SU-DHL-6 (cell line): ENCODE measurements at regions not wholly inside any gene's neighbourhood (a gene's known extent, or its start where the extent isn't known, plus 50 kb on each side); places are given as distances from the start of the nearest gene placed in this dataset.

Experiments used
- H2AFZ ChIP-seq: fragments of 200-600 bp; sonication (generic); 2 replicates; pipeline ENCODE4 v1.6.1; 2014; ENCODE audit warnings: low read depth, mild to moderate bottlenecking, moderate library complexity, mixed read lengths, antibody characterized with exemption, low read length; ENCODE audit not compliant: severe bottlenecking
- H3F3A ChIP-seq: fragments of 200-600 bp; shearing (Covaris generic); 2 replicates; pipeline ENCODE4 v1.6.0; 2016; ENCODE audit warnings: antibody characterized with exemption, mild to moderate bottlenecking; ENCODE audit not compliant: insufficient read depth
- H3K27ac ChIP-seq: fragments of 200-600 bp; sonication (generic); 2 replicates; pipeline ENCODE4 v1.5.1; 2016; ENCODE audit warnings: low read depth, mild to moderate bottlenecking, low read length, moderate library complexity, mixed read lengths
- H3K27me3 ChIP-seq: fragments of 200-600 bp; sonication (generic), shearing (Covaris generic); 2 replicates; pipeline ENCODE4 v1.6.0; 2014; ENCODE audit warnings: mild to moderate bottlenecking, low read length
- H3K36me3 ChIP-seq: fragments of 200-600 bp; sonication (generic); 2 replicates; pipeline ENCODE4 v1.6.1; 2014; ENCODE audit warnings: mild to moderate bottlenecking, low read length, mixed read lengths
- H3K4me2 ChIP-seq: fragments of 300-600, 200-600 bp; shearing (Covaris generic), sonication (generic); 2 replicates; pipeline ENCODE4 v1.6.0; 2014; ENCODE audit warnings: low read length, low read depth, mild to moderate bottlenecking; ENCODE audit not compliant: poor library complexity, severe bottlenecking
- H3K4me3 ChIP-seq: fragments of 200-600 bp; sonication (generic); 2 replicates; pipeline ENCODE4 v1.5.1; 2014; ENCODE audit warnings: antibody characterized with exemption, low read length, mild to moderate bottlenecking, mixed read lengths; ENCODE audit not compliant: insufficient read depth, poor library complexity, severe bottlenecking
- H3K79me2 ChIP-seq: fragments of 200-600 bp; sonication (generic); 2 replicates; pipeline ENCODE4 v1.6.1; 2014; ENCODE audit warnings: mild to moderate bottlenecking, low read length, moderate library complexity; ENCODE audit not compliant: insufficient read depth
- H3K9ac ChIP-seq: fragments of 200-600 bp; sonication (generic); 2 replicates; pipeline ENCODE4 v1.7.0; 2014; ENCODE audit warnings: mild to moderate bottlenecking, low read length
- H3K9me2 ChIP-seq: fragments of 200-600 bp; sonication (generic); replicated peaks from 2 replicates; pipeline ENCODE4 v1.6.1; 2014; ENCODE audit warnings: low read length; ENCODE audit not compliant: insufficient read depth
- H3K9me3 ChIP-seq: fragments of 200-600 bp; sonication (generic); 2 replicates; pipeline ENCODE4 v1.6.1; 2014; ENCODE audit warnings: low read length, mixed read lengths; ENCODE audit not compliant: insufficient read depth
- H4K20me1 ChIP-seq: fragments of 200-600 bp; sonication (generic); 2 replicates; pipeline ENCODE4 v1.6.1; 2014; ENCODE audit warnings: low read depth, mild to moderate bottlenecking, antibody characterized with exemption, low read length, moderate library complexity, mixed read lengths
- CTCF ChIP-seq: fragments of 200-600 bp; sonication (generic); IDR thresholded peaks from one replicate; pipeline ENCODE4 v1.5.1; 2017; ENCODE audit warnings: antibody characterized with exemption, mild to moderate bottlenecking, low read length, moderate library complexity; ENCODE audit not compliant: insufficient read depth, poor library complexity, severe bottlenecking
- EZH2phosphoT487 ChIP-seq: fragments of 200-600 bp; sonication (generic), shearing (Covaris generic); conservative IDR thresholded peaks from 2 replicates; pipeline ENCODE4 v1.6.1; 2018; ENCODE audit warnings: mild to moderate bottlenecking, antibody characterized with exemption, low read length, moderate library complexity, mixed read lengths

GRCh38 chr18:51363384-51363783 lies 165.9 kb upstream of the MEX3C start:
- H3K79me2 ChIP-seq: no peaks in the 10 kb centered on the region
- no peak for TF ChIP-seq EZH2phosphoT487
- TF ChIP-seq CTCF: no peak
- H3K36me3 ChIP-seq: no peaks in the 10 kb centered on the region
- no peak overlapping the region for H3K27ac ChIP-seq
- H3F3A ChIP-seq: no peaks in the 10 kb centered on the region
- H3K9me2 ChIP-seq: no peaks in the 10 kb centered on the region
- no peaks in the 10 kb centered on the region for H4K20me1 ChIP-seq
- H3K4me2 ChIP-seq: no peak overlapping the region
- no peak overlapping the region for H3K9ac ChIP-seq
- no peak overlapping the region for H3K4me3 ChIP-seq
- H3K27me3 ChIP-seq: no peaks in the 10 kb centered on the region; the same call in 1 of the 2 replicates
- no peak overlapping the region for H2AFZ ChIP-seq
- no peaks in the 10 kb centered on the region for H3K9me3 ChIP-seq

- no peak overlapping the region for H3K4me2 ChIP-seq
- no peaks in the 10 kb centered on the region for H3K27me3 ChIP-seq
- no peaks in the 10 kb centered on the region for H3K36me3 ChIP-seq
- TF ChIP-seq CTCF (no peak), EZH2phosphoT487 (no peak)
- no peaks in the 10 kb centered on the region for H3F3A ChIP-seq
- no peak overlapping the region for H2AFZ ChIP-seq
- no peaks in the 10 kb centered on the region for H3K9me2 ChIP-seq
- H3K9ac ChIP-seq: no peak overlapping the region
- no peaks in the 10 kb centered on the region for H4K20me1 ChIP-seq
- H3K4me3 ChIP-seq: no peak overlapping the region
- no peaks in the 10 kb centered on the region for H3K79me2 ChIP-seq
- no peaks in the 10 kb centered on the region for H3K9me3 ChIP-seq
- H3K27ac ChIP-seq: no peak overlapping the region
Observed at GRCh38 chr18:51370996-51371395, 173.5 kb upstream of the MEX3C start.

- Histone ChIP-seq H3F3A (no peaks in the 10 kb centered on the region), H3K4me2 (no peak overlapping the region), H3K4me3 (no peak overlapping the region), H2AFZ (no peak overlapping the region), H4K20me1 (no peaks in the 10 kb centered on the region), H3K27ac (no peak overlapping the region), H3K79me2 (no peaks in the 10 kb centered on the region), H3K9me2 (no peaks in the 10 kb centered on the region), H3K9me3 (no peaks in the 10 kb centered on the region), H3K9ac (no peak overlapping the region), H3K36me3 (no peaks in the 10 kb centered on the region), H3K27me3 (no peaks in the 10 kb centered on the region)
- TF ChIP-seq EZH2phosphoT487 (no peak), CTCF (no peak)
Observed at GRCh38 chr18:51371929-51372328, 174.4 kb upstream of the MEX3C start.

- no peak for TF ChIP-seq CTCF
- no peak for TF ChIP-seq EZH2phosphoT487
- no peak overlapping the region for H3K9ac ChIP-seq
- H3F3A ChIP-seq: no peaks in the 10 kb centered on the region
- H3K9me2 ChIP-seq: no peaks in the 10 kb centered on the region
- H3K4me2 ChIP-seq: no peak overlapping the region
- no peak overlapping the region for H2AFZ ChIP-seq
- H3K9me3 ChIP-seq: no peaks in the 10 kb centered on the region
- H3K27me3 ChIP-seq: no peaks in the 10 kb centered on the region
- no peaks in the 10 kb centered on the region for H3K79me2 ChIP-seq
- no peaks in the 10 kb centered on the region for H4K20me1 ChIP-seq
- no peak overlapping the region for H3K4me3 ChIP-seq
- no peak overlapping the region for H3K27ac ChIP-seq
- no peaks in the 10 kb centered on the region for H3K36me3 ChIP-seq
Observed at GRCh38 chr18:51382081-51382480, 184.6 kb upstream of the MEX3C start.
